GM18498 (cell line): ENCODE measurements at regions not wholly inside any gene's neighbourhood (a gene's known extent, or its start where the extent isn't known, plus 50 kb on each side); places are given as distances from the start of the nearest gene placed in this dataset.

ENCODE experiments used
- ATAC-seq: cut with Tn5 transposase; IDR thresholded peaks from one replicate; pipeline ENCODE4 v1.9.1; 2021; ENCODE audit warnings: mild to moderate bottlenecking, moderate library complexity; ENCODE audit not compliant: unreplicated experiment

DNA sequence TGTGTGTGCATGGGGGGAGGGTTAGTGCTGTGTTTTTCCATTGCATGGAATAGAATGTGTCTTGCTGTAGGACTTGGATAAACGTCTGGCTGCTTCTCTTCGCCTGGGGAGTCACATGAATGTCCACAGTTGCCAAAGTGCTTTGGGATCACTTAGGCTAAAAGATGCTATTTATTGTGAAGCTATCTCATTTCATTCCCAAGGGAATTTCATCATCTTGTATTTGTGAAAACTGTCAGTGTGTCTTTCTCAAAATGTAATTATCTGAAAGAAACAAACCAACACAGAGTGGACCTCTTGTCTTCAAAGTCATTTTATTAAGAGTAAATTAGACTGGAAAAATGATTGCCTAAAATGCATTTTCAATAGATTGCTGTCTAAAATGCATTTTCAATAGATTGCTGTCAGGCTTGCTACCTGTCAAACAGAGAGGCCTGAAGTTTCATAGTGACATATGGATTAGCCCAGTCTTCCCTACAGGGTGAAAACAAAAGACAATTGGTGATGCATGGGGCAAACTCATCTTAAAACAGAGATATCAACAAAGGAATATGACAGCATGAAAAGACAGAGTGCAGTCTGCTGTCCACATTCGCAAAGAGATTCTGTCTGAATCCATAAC, 117.1 kb upstream of the GOLIM4 start:
- no peak for ATAC-seq

DNA sequence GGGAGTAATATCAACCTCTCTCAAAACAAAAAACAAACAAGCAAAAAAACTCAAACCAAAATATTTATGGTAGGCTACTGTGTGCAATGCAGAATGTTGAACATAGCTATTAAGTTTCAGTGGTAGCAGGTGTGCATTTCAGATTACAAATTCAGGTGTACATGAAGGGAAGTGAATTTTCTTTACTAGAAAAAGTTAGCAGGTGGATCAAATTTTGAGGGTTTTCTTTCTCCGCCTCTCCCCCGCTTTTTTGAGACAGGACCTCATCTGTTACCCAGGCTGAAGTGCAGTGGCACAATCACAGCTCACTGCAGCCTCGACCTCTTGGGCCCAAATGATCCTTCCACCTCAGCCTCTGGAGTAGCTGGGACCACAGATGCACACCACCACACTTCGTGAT, 109.7 kb upstream of the GOLIM4 start:
- ATAC-seq = no peak

DNA sequence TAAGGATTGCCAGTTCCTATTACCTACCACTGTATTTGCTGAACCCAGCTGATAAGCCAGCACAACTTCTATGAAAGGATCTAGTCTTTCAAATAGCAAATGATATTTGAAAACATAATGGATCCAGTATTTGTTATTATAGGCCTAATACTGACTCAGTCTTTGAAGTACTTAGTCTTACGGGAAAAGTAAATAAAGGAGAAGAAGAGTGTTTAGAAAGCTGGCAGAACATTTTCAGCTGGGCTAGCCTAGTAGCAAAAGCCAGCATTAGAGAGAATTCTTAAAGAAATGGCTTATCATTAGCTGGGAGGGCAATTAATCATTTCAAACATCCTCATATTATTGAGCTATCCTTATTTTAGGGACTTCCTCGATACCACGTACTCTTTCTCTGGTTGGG, 101.4 kb upstream of the GOLIM4 start:
- ATAC-seq = no peak

- no peak for ATAC-seq
Observed at GRCh38 chr3:168191856-168192255, 96.1 kb upstream of the GOLIM4 start.

DNA sequence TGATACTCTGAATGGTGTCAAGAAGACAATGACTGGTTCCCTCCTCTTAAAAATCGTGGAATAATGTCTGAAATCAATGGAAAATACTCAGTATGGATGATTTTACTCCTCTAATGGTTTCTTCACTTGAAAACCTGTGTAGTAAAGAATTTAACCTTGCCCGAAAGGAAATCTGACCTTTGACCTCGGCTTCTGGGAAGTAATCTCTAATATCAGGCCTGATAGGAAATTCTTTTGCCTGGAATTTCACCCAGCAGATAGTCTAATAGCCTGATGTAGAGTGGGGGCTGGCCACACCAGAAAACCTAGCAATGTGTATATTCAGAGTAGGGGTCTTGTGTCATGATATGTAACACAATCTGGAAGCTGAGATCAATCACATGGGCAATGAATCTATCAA, 91.5 kb upstream of the GOLIM4 start:
- ATAC-seq = no peak

DNA sequence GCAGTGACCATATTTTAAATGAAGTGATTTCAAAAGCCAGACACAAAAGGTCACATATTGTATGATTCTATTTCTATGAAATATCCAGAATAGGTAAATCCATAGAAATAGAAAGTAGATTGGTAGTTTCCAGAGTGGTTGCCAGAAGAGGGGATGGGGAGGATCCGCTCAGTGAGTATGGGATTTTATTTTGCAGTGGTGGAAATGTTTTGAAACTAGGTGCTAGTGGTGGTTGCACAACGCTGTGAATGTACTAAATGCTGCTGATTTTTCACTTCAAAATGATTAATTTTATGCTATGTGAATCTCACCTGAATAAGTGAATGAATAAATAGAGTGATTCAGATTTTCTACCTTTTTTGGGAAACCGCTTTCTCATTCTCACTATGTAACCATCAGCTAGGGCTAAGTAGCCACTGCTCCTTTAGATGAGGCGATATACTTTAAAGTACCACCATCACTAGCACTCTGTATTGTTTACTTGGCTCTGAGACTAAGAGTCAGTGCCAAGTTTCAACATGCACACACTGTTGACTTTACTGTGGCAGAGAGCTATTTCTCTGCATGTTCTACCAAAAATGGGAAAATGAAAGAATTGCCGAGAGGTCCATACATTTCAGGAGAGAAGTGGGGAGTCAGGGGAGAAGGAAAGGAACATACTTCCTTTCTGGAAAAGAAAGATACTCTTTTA, 90.7 kb upstream of the GOLIM4 start:
- ATAC-seq = no peak

DNA sequence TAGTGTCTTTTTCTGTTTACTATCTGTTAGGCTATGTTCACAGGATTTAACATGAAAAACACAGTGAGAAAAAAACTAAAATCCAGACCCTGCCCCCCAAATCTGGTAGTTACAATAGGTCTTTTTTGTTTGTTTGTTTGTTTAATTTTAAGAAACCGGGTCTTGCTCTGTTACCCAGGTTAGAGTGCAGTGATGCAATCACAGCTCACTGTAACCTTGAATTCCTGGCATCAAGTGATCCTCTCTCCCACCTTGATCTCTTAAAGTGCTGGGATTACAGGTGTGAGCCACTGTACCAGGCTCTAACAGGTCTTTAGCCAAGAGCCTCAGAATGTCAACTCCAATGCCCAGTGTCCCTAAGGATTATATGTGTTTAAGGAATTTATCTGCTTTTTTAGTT, 88.0 kb upstream of the GOLIM4 start:
- ATAC-seq = no peak

DNA sequence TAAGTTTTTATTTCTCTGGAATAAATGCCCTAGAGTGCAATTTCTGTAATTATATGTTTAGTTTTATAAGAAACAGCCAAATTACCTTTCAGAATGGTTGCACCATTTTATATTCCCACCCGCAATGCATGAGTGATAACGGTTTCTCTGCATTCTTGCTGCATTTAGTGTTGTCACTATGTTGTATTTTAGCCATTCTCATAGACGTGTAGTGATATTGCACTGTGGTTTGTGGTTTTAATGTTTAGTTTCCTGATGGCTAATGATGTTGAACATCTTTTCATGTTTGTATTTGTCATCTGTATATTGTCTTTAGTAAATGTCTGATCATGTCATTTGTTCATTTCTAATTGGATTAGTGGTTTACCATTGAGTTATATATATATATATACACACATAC, 73.0 kb upstream of the GOLIM4 start:
- no peak for ATAC-seq

- ATAC-seq = peak; percentile 88
Observed at GRCh38 chr3:168165390-168166269, 69.9 kb upstream of the GOLIM4 start.

- no peak for ATAC-seq
Observed at GRCh38 chr3:168162172-168162571, 66.4 kb upstream of the GOLIM4 start.

DNA sequence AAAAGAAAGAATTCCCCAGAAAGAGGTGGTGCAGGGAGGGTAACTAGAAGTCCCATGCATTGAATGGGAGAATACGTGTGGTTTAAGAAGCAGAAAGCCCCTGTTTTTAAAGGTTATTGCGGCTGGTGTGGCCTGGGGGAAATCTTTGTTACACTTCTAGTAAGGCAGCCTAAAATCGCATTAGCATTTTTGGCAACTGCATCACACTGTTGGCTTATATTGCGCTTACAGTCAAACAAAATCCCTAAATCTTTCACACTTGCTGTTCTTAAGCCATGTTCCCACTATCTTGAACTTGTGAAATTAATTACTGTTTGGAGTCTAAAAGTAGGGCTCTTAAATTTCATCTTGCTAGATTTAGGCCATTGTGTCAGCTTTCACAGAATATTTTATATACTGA, 66.0 kb upstream of the GOLIM4 start:
- ATAC-seq = no peak

DNA sequence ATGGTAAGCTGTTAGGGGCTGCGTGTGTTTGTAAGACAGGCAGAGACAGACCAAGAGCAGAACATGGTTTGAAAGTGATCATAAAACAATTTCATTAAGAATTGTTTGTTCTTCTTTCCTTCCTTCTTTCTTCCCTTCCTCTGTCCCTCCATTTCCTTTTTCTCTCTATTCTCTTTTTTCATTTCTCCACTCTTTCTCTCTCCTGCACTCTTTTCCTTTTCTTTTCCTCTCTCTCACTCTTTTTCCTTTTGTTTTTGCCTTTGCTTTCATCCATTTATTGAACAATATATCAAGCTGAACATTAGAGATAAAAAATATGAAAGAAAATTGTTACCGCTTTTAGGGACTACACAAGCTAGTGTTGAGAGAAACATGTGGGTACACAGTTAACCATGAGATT, 62.2 kb upstream of the GOLIM4 start:
- ATAC-seq = no peak

DNA sequence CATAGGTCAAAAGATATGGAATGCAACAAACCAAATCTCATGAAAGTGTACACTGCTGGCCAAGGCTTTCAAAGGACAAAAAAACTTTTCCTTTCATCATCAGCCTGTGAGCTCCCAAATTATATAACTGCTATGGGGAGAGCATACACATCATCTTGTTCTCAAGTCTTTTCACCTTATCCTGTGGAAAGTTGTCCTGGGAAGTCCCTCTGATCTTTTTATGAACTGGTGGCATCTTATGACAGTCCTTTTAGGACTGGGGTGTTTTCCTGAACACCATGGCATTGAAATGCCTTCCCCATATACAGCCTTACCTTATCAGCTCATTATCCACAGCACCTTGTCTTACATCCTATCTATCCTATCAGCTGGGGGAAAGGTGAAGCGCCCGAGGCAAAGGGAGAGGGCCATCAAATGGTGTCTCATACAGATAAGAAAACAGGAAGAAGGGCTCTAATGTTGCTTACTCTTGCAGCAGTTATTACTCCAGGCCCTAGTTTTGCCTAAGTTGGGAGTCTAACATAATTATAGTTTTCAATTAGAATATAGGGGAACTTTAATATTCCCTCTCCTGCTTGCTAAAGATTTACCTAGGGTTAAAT, 61.5 kb upstream of the GOLIM4 start:
- no peak for ATAC-seq

GRCh38 chr3:168156479-168156878, 60.8 kb upstream of the GOLIM4 start:
- ATAC-seq = no peak

- ATAC-seq = no peak
Observed at GRCh38 chr3:168155303-168155702, 59.6 kb upstream of the GOLIM4 start.

DNA sequence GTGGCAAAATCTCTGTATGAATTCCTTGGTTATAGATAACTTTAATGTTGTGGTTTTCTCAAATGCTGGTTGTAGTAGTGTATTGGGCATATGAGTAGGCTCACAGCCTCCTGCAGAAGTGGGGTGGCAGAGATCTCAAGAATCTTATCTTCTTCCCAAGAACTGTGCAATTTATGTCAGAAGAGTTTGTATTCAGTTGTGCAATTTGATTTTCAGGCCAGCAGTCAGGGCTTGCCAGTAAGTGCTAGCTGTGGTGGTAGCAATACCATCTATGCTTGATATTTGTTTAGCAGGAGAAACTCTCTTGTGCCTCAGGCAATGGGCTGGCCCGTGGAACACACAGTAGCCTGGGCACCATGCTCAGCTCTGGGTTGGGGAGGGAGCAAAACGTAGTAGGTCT, 58.4 kb upstream of the GOLIM4 start:
- ATAC-seq = no peak

DNA sequence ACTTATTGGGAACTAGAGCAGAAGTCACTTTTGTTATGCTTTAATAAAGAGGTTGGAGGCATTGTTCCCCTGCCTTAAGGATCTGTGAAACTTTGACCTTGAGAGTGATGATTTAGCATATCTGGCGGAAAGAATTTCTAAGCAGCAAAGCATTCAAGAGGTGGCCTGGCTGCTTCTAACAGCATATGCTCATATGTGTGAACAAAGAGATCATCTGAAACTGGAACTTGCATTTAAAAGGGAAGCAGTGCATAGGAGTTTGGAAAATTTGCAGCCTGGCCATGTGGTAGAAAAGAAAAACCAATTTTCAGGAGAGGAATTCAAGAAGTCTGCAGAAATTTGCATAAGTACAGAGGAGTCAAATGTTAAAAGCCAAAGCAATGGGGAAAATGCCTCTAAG, 56.4 kb upstream of the GOLIM4 start:
- ATAC-seq = no peak
